Natural killer cell treated with Interleukin-12 subunit alpha and Interleukin-12 subunit beta and Interleukin-15 and Interleukin-18, amount 100 ng/mL, for 72 hours (primary cell): ENCODE measurements at regions not wholly inside any gene's neighbourhood (a gene's known extent, or its start where the extent isn't known, plus 50 kb on each side); places are given as distances from the start of the nearest gene placed in this dataset.
"Not testable (repeated sequence)": the region's sequence is repeated elsewhere in the genome, so short reads cannot be mapped to it uniquely, and the experiment has no call there.

ENCODE experiments used
- ATAC-seq, 2 donors: fragments of 150-1000 bp; cut with Tn5 transposase in 1 of 2; sonication (Bioruptor Pico), chemical (Tn5 transposase) in 1 of 2; 2 replicates each; pipeline ENCODE4 v1.10.0; 2021
- DNase-seq: peaks from one replicate; pipeline ENCODE4 v3.0.0; 2022; ENCODE audit warnings: low spot score
- H3K27ac Mint-ChIP-seq, 2 donors: 1 replicate in 1 of 2; 2 replicates in 1 of 2; pipeline ENCODE4 v1.8.0; 2022; ENCODE audit warnings: mixed read lengths in 2 of 2, mild to moderate bottlenecking in 1 of 2, moderate library complexity in 1 of 2
- H3K27me3 Mint-ChIP-seq, 2 donors: 1 replicate in 1 of 2; 2 replicates in 1 of 2; pipeline ENCODE4 v1.8.0; 2022; ENCODE audit warnings: mixed read lengths in 2 of 2
- H3K36me3 Mint-ChIP-seq: one replicate; pipeline ENCODE4 v1.8.0; 2022; ENCODE audit warnings: mixed read lengths
- H3K4me1 Mint-ChIP-seq, 2 donors: 1 replicate in 1 of 2; 2 replicates in 1 of 2; pipeline ENCODE4 v1.8.0; 2022; ENCODE audit warnings: low read depth in 2 of 2, mixed read lengths in 2 of 2, mild to moderate bottlenecking in 1 of 2
- H3K4me3 Mint-ChIP-seq: one replicate; pipeline ENCODE4 v1.8.0; 2022; ENCODE audit warnings: mixed read lengths
- H3K9me3 Mint-ChIP-seq: 2 replicates; pipeline ENCODE4 v1.8.0; 2022; ENCODE audit warnings: mixed read lengths

DNA sequence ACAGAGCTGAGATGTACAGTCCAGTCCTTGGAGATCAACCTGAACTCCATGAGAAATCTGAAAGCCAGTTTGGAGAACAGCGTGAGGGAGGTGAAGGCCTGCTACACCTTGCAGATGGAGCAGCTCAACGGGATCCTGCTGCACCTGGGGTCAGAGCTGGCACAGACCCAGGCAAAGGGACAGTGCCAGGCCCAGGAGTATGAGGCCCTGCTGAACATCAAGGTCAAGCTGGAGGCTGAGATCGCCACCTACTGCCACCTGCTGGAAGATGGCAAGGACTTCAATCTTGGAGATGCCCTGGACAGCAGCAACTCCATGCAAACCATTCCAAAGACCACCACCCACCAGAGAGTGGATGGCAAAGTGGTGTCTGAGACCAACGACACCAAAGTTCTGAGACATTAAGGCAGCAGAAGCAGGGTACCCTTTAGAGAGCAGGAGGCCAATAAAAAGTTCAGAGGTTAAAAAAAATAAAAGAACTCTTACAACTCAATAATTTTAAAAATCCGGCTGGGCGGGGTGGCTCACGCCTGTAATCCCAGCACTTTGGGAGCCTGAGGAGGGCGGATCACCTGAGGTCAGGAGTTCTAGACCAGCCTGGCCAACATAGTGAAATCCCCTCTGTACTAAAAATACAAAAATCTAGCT is 69.9 kb upstream of the RTL6 start:
- Mint-ChIP-seq H3K4me1 (no peaks in the 10 kb centered on the region), H3K27ac (no peak overlapping the region), H3K27me3 (peaks cover 0 to 9% of the 10 kb centered on the region in 2 donors), H3K4me3 (no peak overlapping the region), H3K36me3 (no peaks in the 10 kb centered on the region), H3K9me3 (no peaks in the 10 kb centered on the region)
- DNase-seq (no peak), ATAC-seq (no peak)

DNA sequence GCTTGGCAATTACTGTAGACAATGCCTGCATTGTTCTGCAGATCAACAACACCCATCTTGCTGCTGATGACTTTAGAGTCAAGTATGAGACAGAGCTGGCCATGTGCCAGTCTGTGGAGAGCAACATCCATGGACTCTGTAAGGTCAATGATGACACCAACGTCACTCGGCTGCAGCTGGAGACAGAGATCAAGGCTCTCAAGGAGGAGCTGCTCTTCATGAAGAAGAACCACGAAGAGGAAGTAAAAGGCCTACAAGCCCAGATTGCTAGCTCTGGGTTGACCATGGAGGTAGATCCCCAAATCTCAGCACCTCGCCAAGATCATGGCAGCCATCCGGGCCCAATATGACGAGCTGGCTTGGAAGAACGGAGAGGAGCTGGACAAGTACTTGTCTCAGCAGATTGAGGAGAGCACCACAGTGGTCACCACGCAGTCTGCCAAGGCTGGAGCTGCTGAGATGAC is 69.4 kb upstream of the RTL6 start:
- not testable (repeated sequence) for H3K27me3 Mint-ChIP-seq, H3K27ac Mint-ChIP-seq, H3K4me3 Mint-ChIP-seq, H3K9me3 Mint-ChIP-seq, ATAC-seq, H3K36me3 Mint-ChIP-seq, DNase-seq, H3K4me1 Mint-ChIP-seq

GRCh38 chr22:44566911-44567310 is 68.9 kb upstream of the RTL6 start:
- ATAC-seq (no peak), DNase-seq (no peak)
- H3K4me1 Mint-ChIP-seq = no peaks in the 10 kb centered on the region
- H3K36me3 Mint-ChIP-seq = no peaks in the 10 kb centered on the region
- H3K27me3 Mint-ChIP-seq = peaks cover 4 to 9% of the 10 kb centered on the region in 2 donors
- H3K4me3 Mint-ChIP-seq = no peak overlapping the region
- no peaks in the 10 kb centered on the region for H3K9me3 Mint-ChIP-seq
- no peak overlapping the region for H3K27ac Mint-ChIP-seq

DNA sequence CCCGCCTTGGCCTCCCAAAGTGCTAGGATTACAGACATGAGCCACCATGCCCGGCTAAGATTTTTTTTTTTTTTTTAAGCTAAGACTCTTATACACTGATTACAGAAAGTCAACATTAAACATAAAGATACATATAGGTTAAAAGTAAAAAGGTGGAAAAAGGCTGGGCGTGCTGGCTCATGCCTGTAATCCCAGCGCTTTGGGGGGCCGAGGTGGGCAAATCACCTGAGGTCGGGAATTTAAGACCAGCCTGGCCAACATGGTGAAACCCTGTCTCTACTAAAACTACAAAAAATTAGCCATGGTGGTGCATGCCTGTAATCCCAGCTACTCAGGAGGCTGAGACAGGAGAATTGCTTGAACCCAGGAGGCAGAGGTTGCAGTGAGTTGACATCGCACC is 64.6 kb upstream of the RTL6 start:
- H3K27me3 Mint-ChIP-seq = peaks cover 11 to 27% of the 10 kb centered on the region in 2 donors
- DNase-seq, ATAC-seq, H3K36me3 Mint-ChIP-seq, H3K9me3 Mint-ChIP-seq, H3K4me3 Mint-ChIP-seq, H3K4me1 Mint-ChIP-seq, H3K27ac Mint-ChIP-seq: not testable (repeated sequence)

DNA sequence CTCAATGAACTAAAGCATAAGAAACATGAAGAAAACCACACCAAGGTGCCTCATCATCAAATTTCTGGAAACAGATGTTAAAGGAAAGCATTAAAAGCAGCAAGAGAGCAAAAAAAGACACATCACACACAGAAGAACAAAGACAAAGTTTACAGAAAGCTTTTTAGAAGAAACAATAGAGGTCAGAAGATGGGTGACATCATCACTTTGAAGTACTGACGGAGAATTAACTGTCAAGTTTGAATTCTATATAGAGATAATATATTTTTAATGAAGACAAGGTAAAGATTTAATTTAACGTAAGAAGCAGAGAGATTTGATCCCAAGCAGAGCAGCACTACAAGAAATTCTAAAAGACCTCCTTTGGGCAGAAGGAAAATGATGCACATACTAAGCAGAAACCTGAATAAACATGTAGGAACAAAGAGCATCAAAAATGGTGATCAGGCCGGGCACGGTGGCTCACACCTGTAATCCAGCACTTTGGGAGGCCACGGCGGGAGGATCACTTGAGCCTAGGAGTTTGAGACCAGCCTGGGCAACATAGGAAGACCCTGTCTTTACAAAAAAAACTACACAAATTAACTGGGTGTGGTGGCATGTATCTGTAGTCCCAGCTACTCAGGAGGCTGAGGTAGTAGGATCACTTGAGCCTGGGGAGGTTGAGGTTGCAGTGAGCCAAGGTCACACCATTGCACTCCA is 63.3 kb upstream of the RTL6 start:
- Mint-ChIP-seq H3K4me1 (no peaks in the 10 kb centered on the region), H3K36me3 (no peaks in the 10 kb centered on the region), H3K9me3 (no peaks in the 10 kb centered on the region), H3K27me3 (peaks cover 15 to 39% of the 10 kb centered on the region in 2 donors), H3K4me3 (no peak overlapping the region), H3K27ac (no peak overlapping the region)
- ATAC-seq (no peak), DNase-seq (no peak)

- H3K36me3 Mint-ChIP-seq, DNase-seq, H3K4me1 Mint-ChIP-seq, H3K27ac Mint-ChIP-seq, H3K9me3 Mint-ChIP-seq, H3K4me3 Mint-ChIP-seq, ATAC-seq: not testable (repeated sequence)
- peaks cover 22 to 57% of the 10 kb centered on the region in 2 donors for H3K27me3 Mint-ChIP-seq
Measured at GRCh38 chr22:44558671-44559070, 60.6 kb upstream of the RTL6 start.

DNA sequence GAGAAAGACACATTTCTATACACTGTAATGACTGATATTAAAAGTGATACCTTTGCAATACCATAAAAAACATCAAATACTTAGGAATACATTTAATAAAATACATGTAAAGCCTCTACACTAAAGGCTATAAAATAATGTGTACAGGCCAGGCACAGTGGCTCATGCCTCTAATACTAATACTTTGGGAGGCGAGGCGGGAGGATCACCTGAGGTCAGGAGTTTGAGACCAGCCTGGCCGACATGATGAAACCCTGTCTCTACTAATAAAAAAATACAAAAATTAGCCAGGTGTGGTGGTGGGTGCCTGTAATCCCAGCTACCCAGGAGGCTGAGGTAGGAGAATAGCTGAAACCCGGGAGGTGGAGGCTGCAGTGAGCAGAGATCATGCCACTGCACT is 59.8 kb upstream of the RTL6 start:
- not testable (repeated sequence) for H3K36me3 Mint-ChIP-seq, ATAC-seq, H3K4me3 Mint-ChIP-seq, H3K27ac Mint-ChIP-seq, DNase-seq, H3K4me1 Mint-ChIP-seq, H3K9me3 Mint-ChIP-seq
- H3K27me3 Mint-ChIP-seq = peaks cover 22 to 57% of the 10 kb centered on the region in 2 donors

DNA sequence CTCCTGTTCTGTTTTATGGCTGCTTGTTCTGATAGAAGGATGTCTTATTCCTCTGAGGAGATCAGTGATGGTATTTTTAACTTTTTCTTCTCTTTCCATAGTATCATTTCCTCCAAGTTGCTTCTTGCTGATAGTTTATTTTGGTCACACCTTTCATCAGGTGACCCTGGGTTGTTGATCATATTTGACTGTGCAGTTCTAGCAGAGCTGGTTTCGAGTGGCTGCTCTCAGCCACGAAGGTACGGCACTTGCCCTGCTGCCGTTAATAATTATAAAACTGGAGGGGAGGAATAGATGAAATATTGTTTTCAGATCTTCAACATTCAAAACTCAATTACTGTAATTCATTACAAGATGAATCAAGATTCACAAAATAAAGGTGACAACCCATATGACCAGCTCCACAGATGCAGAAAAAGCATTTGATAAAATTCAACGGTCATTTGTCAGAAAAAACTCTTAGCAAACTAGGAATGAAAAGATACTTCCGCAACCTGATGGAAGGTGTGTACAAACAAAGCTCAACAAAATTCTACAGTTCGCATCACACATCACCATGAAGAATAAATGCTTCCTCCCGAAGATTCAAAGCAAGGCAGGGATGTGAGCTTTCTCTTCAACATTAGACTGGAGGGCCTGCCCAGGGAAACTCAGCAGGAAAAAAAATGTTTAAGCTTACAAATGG is 59.2 kb upstream of the RTL6 start:
- no peaks in the 10 kb centered on the region for H3K4me1 Mint-ChIP-seq
- no peak overlapping the region for H3K4me3 Mint-ChIP-seq
- no peak for ATAC-seq
- H3K9me3 Mint-ChIP-seq = no peaks in the 10 kb centered on the region
- no peak overlapping the region for H3K27ac Mint-ChIP-seq
- H3K36me3 Mint-ChIP-seq = no peaks in the 10 kb centered on the region
- no peak for DNase-seq
- peaks cover 22 to 56% of the 10 kb centered on the region in 2 donors for H3K27me3 Mint-ChIP-seq

DNA sequence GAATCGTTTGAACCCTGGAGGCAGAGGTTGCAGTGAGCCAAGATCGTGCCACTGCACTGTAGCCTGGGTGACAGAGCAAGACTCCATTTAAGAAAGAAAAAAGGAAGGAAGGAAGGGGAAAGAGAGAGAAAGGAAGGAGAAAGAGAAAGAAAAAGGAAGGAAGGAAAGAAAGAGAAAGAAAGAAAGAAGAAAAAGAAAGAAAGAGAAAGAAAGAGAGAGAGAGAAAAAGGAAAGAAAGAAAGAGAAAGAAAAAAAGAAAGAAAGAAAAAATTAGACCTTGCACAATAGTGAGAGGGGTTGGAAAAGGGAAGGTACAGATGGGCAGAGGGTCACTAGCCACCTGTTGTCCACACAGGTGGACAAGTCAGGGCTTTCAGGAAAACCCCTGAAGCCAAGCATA is 57.6 kb upstream of the RTL6 start:
- Mint-ChIP-seq H3K9me3 (no peaks in the 10 kb centered on the region), H3K4me1 (peaks cover 0 to 7% of the 10 kb centered on the region in 2 donors), H3K36me3 (no peaks in the 10 kb centered on the region), H3K27ac (no peak overlapping the region), H3K27me3 (peaks cover 15 to 41% of the 10 kb centered on the region in 2 donors), H3K4me3 (no peak overlapping the region)
- ATAC-seq (no peak), DNase-seq (no peak)

DNA sequence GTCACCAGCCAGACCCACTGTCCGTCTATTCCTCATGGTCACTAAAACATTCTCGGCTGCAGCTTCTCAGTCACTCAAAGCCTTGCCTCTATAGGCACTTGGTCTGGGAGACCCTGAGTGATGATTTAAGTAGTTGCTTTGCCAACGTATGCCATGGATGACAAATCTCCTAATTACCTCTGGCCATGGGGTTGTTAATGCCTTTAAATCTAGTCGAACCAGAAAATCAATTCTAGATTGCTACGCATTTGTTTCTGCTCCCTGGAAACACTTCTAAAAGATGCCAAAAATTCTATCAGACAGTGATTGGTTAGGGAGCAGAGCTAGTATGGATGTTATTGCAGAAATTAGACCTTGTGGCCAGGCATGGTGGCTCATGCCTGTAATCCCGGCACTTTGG is 57.0 kb upstream of the RTL6 start:
- Mint-ChIP-seq H3K36me3 (no peaks in the 10 kb centered on the region), H3K4me3 (no peak overlapping the region), H3K27ac (no peak overlapping the region), H3K4me1 (peaks cover 0 to 7% of the 10 kb centered on the region in 2 donors), H3K27me3 (peaks cover 14 to 35% of the 10 kb centered on the region in 2 donors), H3K9me3 (no peaks in the 10 kb centered on the region)
- ATAC-seq = no peak
- DNase-seq = no peak

DNA sequence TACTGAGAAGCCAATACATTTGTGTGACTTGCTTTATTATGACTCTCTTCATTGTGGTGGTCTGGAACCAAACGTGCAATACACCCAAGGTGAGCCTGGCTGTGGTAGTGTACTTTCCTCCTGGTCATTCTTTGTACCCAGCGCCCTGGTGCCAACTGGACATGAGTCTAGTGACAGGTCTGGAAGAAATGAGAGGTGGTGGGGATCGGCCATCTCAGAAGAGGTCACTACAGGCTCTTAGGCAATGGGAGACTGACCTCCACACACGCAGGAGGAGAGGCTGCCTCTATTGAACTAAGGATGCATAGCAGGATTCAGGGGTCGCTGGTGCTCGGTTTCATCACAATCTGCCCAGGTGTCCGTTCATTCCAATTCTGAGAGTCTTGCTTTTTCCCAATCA is 56.4 kb upstream of the RTL6 start:
- DNase-seq (no peak), ATAC-seq (no peak)
- H3K36me3 Mint-ChIP-seq = no peaks in the 10 kb centered on the region
- H3K4me1 Mint-ChIP-seq = peaks cover 0 to 7% of the 10 kb centered on the region in 2 donors
- H3K27ac Mint-ChIP-seq = no peak overlapping the region
- H3K27me3 Mint-ChIP-seq = peaks cover 14 to 31% of the 10 kb centered on the region in 2 donors
- no peak overlapping the region for H3K4me3 Mint-ChIP-seq
- H3K9me3 Mint-ChIP-seq = no peaks in the 10 kb centered on the region

DNA sequence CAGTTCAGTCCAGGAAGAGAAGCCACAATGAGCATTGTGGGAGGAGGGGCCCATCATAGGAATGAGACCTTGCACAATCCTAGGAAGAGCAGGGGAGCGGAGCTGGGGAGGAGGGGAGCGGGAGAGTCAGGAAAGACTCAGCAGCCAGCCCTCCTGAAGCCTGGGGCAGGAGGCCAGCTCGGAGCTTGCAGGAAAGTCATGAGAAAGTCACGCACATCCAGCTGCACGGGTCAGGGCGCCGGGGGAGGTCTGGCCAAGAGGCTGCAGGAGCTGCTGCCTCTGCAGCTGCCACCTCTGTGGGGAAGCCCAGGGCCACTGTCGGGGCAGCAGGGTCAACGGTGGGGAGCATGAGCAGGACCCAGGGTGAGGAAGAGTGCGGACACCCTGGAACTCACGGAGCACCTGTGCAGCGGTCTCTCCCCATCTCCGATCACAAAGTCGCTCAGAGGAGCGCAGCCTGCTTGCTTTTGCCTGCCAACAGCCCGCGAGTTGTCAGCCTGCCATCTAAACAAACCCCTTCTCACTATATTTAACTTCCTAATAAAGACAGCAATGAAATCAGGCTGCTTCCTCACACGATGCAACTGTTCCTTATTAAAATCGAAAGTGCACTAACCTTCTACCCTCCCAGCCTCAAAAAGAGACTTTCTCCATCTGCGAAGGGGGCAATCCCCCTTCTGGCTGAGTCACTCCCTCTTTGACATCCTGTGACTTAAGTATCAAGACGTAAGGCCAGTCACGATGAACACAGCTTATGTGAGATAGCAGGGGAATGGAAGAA is 52.9 kb upstream of the RTL6 start:
- peaks cover 15 to 18% of the 10 kb centered on the region in 2 donors for H3K27me3 Mint-ChIP-seq
- DNase-seq (no peak), ATAC-seq (peak; percentile 86 to 88)
- H3K36me3 Mint-ChIP-seq = no peaks in the 10 kb centered on the region
- peak overlapping the region in 1 of 2 donors; percentile 70 for H3K27ac Mint-ChIP-seq
- no peaks in the 10 kb centered on the region for H3K9me3 Mint-ChIP-seq
- H3K4me3 Mint-ChIP-seq = no peak overlapping the region
- peaks cover 0 to 7% of the 10 kb centered on the region in 2 donors for H3K4me1 Mint-ChIP-seq

GRCh38 chr22:44549701-44550100 is 51.7 kb upstream of the RTL6 start:
- Mint-ChIP-seq H3K27ac (no peak overlapping the region), H3K27me3 (peaks cover 6 to 8% of the 10 kb centered on the region in 2 donors), H3K36me3 (no peaks in the 10 kb centered on the region), H3K4me3 (no peak overlapping the region), H3K9me3 (no peaks in the 10 kb centered on the region), H3K4me1 (peaks cover 0 to 7% of the 10 kb centered on the region in 2 donors)
- no peak for DNase-seq
- ATAC-seq = no peak
